ENCODE measurements at regions not wholly inside any gene's neighbourhood (a gene's known extent, or its start where the extent isn't known, plus 50 kb on each side); places are given as distances from the start of the nearest gene placed in this dataset.

- H3K79me2 ChIP-seq (ENCODE audit: insufficient read depth, low read depth, low read length), result no peaks in the 10 kb centered on the region
- ChIA-PET CTCF (ENCODE audit: unreplicated experiment) (no interaction called here), POLR2A (interaction anchor here (1.2 kb wide), 1 partner anchor 122 kb away, joined by 4 read pairs; no protein-coding TSS in a partner anchor)
- H4K20me1 ChIP-seq (ENCODE audit: insufficient read depth, low read length), result peaks cover 6% of the 10 kb centered on the region; the same call in 1 of the 2 replicates
- intact Hi-C loops (cut with micrococcal nuclease; ENCODE audit: unreplicated experiment), result no loop called here
- TF ChIP-seq EZH2phosphoT487 (IDR thresholded peaks at IDR 0.05; ENCODE audit: borderline replicate concordance, low read depth, low read length), result no peak
- TF ChIP-seq, protein P1, sequence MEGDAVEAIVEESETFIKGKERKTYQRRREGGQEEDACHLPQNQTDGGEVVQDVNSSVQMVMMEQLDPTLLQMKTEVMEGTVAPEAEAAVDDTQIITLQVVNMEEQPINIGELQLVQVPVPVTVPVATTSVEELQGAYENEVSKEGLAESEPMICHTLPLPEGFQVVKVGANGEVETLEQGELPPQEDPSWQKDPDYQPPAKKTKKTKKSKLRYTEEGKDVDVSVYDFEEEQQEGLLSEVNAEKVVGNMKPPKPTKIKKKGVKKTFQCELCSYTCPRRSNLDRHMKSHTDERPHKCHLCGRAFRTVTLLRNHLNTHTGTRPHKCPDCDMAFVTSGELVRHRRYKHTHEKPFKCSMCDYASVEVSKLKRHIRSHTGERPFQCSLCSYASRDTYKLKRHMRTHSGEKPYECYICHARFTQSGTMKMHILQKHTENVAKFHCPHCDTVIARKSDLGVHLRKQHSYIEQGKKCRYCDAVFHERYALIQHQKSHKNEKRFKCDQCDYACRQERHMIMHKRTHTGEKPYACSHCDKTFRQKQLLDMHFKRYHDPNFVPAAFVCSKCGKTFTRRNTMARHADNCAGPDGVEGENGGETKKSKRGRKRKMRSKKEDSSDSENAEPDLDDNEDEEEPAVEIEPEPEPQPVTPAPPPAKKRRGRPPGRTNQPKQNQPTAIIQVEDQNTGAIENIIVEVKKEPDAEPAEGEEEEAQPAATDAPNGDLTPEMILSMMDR (conservative IDR thresholded peaks at IDR 0.05; ENCODE audit: low read length), result no peak
- no peak overlapping the region for H3K27ac ChIP-seq (ENCODE audit: low read depth, low read length, poor library complexity, severe bottlenecking)
- no peaks in the 10 kb centered on the region for H3K4me1 ChIP-seq (ENCODE audit: insufficient read depth, low read length, poor library complexity, severe bottlenecking)
- DNase-seq (ENCODE audit: low spot score), result no peak
- BruUV-seq (replicated peaks), result no TSS peak
- H3K4me2 ChIP-seq (ENCODE audit: low read length), result no peak overlapping the region
- no peak overlapping the region for H2AFZ ChIP-seq (ENCODE audit: low read length)
- no peak overlapping the region for H3K4me3 ChIP-seq (ENCODE audit: low read depth, low read length, poor library complexity, severe bottlenecking)
- no peaks in the 10 kb centered on the region for H3K36me3 ChIP-seq (ENCODE audit: insufficient read depth, low read length)
- no peaks in the 10 kb centered on the region for H3K9me2 ChIP-seq (ENCODE audit: insufficient read depth, low read length)
- H3K9me3 ChIP-seq (ENCODE audit: low read length), result no peaks in the 10 kb centered on the region
Measured at GRCh38 chr15:98523912-98524662, 124.3 kb upstream of the IGF1R start.

GRCh38 chr15:98524838-98525660 lies 123.3 kb upstream of the IGF1R start:
- intact Hi-C loops (cut with micrococcal nuclease; ENCODE audit: unreplicated experiment), result no loop called here
- no peak for TF ChIP-seq EZH2phosphoT487 (IDR thresholded peaks at IDR 0.05; ENCODE audit: borderline replicate concordance, low read depth, low read length)
- TF ChIP-seq, protein P1 (conservative IDR thresholded peaks at IDR 0.05; ENCODE audit: low read length), result no peak

DNA sequence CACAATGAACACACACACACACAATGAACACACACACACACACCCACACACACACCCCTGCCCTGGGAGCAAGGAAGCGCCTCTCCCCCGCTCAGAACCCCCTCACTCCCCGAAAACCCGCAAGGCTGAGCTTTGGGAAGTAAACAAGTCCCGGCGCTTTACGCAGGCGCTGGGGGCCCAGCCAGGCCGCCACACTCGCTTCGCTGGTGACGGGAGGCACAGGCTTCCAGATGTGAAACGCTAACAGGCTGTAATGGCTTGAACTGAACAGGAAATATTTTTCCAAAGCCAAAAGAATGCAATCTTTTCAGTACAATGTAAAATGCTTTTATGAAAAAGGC lies 122.7 kb upstream of the IGF1R start:
- no peak overlapping the region for H3K27ac ChIP-seq (ENCODE audit: low read depth, low read length, poor library complexity, severe bottlenecking)
- TF ChIP-seq, protein P1 (conservative IDR thresholded peaks at IDR 0.05; ENCODE audit: low read length), result no peak
- no peak for TF ChIP-seq EZH2phosphoT487 (IDR thresholded peaks at IDR 0.05; ENCODE audit: borderline replicate concordance, low read depth, low read length)
- no TSS peak for BruUV-seq (replicated peaks)
- H3K9me2 ChIP-seq (ENCODE audit: insufficient read depth, low read length), result no peaks in the 10 kb centered on the region
- no peaks in the 10 kb centered on the region for H3K4me1 ChIP-seq (ENCODE audit: insufficient read depth, low read length, poor library complexity, severe bottlenecking)
- POLR2A ChIA-PET, result no interaction called here
- H4K20me1 ChIP-seq (ENCODE audit: insufficient read depth, low read length), result no peaks in the 10 kb centered on the region
- no peak overlapping the region for H3K4me3 ChIP-seq (ENCODE audit: low read depth, low read length, poor library complexity, severe bottlenecking)
- H3K4me2 ChIP-seq (ENCODE audit: low read length), result no peak overlapping the region
- H3K79me2 ChIP-seq (ENCODE audit: insufficient read depth, low read depth, low read length), result no peaks in the 10 kb centered on the region
- DNase-seq (ENCODE audit: low spot score), result no peak
- no peaks in the 10 kb centered on the region for H3K36me3 ChIP-seq (ENCODE audit: insufficient read depth, low read length)
- no peak overlapping the region for H2AFZ ChIP-seq (ENCODE audit: low read length)
- no peaks in the 10 kb centered on the region for H3K9me3 ChIP-seq (ENCODE audit: low read length)
- CTCF ChIA-PET (ENCODE audit: unreplicated experiment), result no interaction called here
- intact Hi-C loops (cut with micrococcal nuclease; ENCODE audit: unreplicated experiment), result no loop called here

More at GRCh38 chr15:98524838-98525660, 123.3 kb upstream of the IGF1R start:
- no TSS peak for BruUV-seq (replicated peaks)
- DNase-seq (ENCODE audit: low spot score), result no peak
- H3K9me3 ChIP-seq (ENCODE audit: low read length), result no peaks in the 10 kb centered on the region
- no peaks in the 10 kb centered on the region for H3K4me1 ChIP-seq (ENCODE audit: insufficient read depth, low read length, poor library complexity, severe bottlenecking)
- H3K4me2 ChIP-seq (ENCODE audit: low read length), result no peak overlapping the region
- H2AFZ ChIP-seq (ENCODE audit: low read length), result no peak overlapping the region
- H4K20me1 ChIP-seq (ENCODE audit: insufficient read depth, low read length), result no peaks in the 10 kb centered on the region
- no peaks in the 10 kb centered on the region for H3K79me2 ChIP-seq (ENCODE audit: insufficient read depth, low read depth, low read length)
- no peaks in the 10 kb centered on the region for H3K36me3 ChIP-seq (ENCODE audit: insufficient read depth, low read length)
- no peak overlapping the region for H3K4me3 ChIP-seq (ENCODE audit: low read depth, low read length, poor library complexity, severe bottlenecking)
- H3K27ac ChIP-seq (ENCODE audit: low read depth, low read length, poor library complexity, severe bottlenecking), result no peak overlapping the region
- ChIA-PET POLR2A (no interaction called here), CTCF (ENCODE audit: unreplicated experiment) (no interaction called here)
- H3K9me2 ChIP-seq (ENCODE audit: insufficient read depth, low read length), result no peaks in the 10 kb centered on the region
